GM21526 (cell line): ENCODE measurements at regions not wholly inside any gene's neighbourhood (a gene's known extent, or its start where the extent isn't known, plus 50 kb on each side); places are given as distances from the start of the nearest gene placed in this dataset.
"Not testable (repeated sequence)": the region's sequence is repeated elsewhere in the genome, so short reads cannot be mapped to it uniquely, and the experiment has no call there.

ENCODE experiments used
- ATAC-seq: cut with Tn5 transposase; IDR thresholded peaks from one replicate; pipeline ENCODE4 v1.9.1; 2021; ENCODE audit warnings: moderate library complexity; ENCODE audit not compliant: unreplicated experiment, low FRiP score

DNA sequence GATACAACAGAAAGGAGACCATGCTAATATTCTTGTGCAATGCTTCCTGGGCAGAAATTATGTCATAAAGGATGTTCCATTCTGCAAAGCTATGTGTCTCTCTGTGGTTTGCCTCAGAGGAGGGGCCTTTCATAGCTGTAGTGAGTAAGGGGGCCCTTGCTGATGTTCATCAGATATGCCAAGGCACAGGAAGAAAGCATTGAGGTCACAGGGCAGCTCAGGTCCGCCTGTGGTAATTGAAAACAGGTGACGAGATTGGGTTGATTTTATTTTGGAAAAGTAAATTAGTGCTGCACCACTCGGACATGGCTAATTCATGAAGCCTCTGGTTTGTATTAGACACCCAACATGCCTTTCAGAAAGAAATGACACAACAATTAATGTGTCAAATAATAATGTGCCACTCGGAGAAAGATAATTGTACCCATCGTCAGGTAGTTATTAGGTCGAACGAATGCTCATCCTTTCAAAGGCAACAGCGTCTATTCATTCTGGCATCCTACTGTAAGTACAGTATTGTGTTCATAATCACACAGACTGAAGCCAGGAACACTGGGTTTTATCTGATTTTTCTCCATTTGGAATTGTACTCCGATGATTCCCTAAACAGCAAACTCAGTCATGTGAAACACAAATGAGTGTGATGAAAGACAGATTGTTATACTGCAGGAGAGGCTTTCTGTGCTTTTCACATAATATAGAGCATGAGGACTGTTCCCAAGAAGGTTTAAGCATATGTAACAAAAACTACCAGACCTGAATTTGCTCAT is 421.6 kb upstream of the KLF12 start:
- no peak for ATAC-seq

DNA sequence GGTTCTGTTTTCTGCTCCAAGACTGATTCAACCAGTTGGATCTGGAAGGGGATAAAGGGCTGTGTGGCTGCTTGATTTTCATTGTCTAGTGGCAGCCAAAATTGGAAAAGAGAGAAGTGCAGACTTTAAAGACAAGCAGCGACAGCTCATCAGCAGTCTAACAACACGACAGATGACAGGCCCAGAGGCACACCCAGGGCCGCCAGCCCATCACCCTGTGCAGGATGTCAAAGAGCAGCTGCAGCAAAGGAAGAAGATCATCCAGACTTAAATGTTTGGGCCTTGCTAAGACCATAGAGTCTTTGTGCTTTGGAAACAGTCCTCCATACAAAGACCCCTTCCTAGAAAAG is 421.0 kb upstream of the KLF12 start:
- no peak for ATAC-seq

DNA sequence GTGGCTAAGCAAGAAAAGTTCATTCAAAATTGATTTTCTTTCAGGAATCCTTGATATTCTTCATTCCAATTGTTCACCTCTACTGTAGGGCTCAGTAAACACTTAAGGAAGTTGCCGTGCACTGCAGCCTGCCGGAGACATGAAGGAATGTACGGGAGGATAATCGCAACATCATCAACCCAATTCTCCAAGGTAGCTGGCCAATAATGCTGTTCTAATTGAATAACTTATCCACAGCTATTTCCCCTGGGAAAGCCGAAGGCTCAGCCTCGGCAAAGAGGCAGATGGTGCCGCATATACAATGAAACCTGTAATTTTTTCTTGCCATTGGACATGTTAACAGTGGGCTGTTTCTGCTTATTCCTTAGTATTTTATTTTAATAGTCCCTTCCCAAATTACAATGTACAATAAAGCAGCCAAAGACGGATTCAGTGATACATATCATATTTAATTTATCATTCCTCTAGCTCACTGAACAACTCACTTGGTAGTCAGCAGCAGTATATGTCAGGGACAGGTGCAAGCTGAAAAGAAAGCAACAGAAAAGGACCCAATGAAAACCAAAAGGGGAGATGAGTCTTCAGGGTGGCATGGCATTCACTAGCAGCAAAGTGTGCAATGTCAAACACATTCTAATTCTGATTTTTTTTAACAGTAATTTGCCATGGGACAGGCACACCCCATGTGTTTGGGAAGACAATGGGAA is 420.5 kb upstream of the KLF12 start:
- no peak for ATAC-seq

DNA sequence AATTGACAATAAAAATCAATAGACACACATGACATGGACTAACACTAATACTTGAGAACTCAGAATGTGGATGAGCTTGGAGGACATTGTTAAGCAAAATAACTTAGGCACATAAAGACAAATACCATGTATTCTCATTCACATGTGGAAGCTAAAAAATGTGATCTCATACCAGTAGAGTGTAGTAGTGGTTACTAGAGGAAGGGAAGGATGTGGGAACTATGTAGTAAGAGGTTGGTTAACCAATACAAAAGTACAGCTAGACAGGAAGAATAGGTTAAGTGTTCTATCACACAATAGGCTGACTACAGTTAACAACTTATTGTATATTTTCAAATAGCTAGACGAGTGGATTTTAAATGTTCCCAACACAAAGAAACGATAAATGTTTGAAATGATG is 415.8 kb upstream of the KLF12 start:
- no peak for ATAC-seq

DNA sequence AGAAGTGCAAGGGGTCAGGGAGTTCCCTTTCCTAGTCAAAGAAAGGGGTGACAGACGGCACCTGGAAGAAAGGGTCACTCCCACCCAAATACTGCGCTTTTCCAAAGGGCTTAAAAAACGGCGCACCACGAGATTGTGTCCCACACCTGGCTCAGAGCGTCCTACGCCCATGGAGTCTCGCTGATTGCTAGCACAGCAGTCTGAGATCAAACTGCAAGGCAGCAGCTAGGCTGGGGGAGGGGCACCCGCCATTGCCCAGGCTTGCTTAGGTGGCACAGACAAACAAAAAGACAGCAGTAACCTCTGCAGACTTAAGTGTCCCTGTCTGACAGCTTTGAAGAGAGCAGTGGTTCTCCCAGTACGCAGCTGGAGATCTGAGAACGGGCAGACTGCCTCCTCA is 402.4 kb upstream of the KLF12 start:
- ATAC-seq = not testable (repeated sequence)

DNA sequence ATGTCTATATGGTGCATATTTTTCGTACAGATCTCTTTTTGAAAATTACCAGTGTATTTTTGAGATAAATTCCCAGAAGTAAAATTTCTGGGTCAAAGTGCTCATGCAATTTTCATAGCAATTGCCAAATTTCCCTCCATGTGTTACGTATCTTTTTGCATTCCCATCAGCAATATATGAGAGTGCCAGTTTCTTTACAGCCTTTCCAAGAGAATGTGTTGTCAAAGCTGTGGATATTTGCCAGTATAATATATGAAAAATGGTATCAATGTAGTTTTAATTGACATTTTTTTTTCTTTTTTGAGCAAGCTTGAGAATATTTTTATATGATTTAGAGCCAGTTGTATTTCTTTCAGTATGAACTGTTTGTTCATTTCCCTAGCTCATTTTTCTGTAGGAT is 399.0 kb upstream of the KLF12 start:
- ATAC-seq = no peak

DNA sequence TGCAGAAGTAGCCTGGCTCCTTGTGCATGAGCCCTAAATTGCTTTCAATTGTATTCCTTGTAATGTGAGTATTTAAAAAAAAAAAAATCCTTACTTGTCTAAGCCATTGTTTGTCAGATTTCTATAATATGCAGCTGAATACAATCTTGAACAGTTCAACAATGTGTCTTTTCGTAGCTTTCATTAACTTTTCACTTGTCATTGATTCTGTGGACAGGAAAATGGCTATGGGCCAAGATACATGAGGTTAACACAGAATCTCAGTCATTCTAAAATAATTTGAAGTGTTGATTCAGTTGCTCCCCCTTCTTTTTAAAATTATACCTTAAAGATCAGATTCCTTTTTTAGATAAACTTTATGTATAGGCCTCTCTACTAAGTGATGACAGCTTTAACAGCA is 395.8 kb upstream of the KLF12 start:
- no peak for ATAC-seq

DNA sequence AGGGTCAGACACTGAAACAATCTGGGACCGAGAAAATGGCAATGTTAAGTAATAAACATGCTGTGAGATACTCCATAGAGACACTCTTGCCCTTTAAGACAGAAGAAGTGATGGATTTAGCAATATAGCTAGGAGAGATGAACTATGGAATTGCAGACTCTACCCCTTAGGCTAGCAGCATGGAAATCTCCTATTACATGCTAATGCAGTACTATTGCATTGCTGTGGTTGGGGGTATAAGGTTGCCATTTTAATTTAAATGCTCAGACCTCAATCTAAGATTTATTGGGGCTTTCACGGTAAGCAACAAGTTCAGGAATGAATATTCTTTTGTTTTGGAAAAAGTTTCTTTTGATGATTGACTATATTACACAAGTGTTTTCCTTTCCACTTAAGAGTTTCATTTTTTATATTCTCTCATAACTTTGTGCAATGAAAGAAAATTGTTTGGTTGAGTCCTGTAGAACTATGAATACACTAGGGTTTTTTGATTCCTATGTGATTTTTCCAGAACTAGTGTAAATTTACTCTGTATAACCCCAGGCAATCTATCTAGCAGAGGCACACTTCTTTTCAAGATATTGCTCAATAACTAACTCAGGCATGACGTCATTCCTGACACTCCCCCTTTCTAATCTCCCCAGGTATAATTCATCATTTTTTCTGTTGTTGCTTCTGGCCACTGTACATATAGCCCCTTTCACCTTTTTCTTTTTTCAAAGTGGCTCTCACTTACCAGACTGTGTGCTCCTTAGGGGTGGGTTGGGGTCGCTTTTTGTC is 394.7 kb upstream of the KLF12 start:
- no peak for ATAC-seq

DNA sequence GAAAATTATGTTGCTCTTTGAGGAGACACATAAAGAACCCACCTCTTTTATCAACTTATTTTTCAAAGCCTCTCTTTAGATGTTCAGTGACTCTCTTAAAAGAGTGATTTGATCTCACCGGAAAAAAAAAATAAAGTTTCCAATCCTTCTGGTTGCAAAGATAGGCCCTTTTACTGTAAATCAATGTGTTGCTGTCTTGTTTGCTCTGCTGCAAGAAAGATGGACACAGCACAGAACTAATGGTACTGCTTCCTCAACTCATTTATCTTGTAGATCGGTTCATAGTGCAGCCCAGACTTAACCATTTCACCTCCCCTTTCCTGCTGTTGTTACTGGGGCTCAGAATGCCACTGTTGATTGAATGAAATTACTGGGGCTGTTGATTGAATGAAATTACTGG is 388.9 kb upstream of the KLF12 start:
- no peak for ATAC-seq

DNA sequence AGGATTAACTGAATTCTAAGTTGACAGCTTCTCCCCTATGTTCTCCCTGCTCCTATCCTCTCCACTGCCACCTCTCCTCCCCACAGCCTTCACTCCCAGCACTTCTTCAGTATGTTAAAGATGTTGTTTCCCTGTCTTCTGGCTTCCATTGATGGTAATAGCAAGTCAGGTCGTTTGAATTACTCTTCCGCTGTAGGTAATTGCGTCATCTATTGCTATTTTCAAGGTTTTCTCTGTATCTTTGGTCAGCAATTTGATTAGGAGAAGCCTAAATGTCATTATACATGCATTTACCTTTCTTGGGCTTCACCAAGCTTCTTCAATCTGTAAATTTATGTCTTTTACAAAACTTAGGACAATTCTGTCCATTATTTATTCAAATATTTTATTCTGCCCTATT is 377.3 kb upstream of the KLF12 start:
- ATAC-seq = no peak

DNA sequence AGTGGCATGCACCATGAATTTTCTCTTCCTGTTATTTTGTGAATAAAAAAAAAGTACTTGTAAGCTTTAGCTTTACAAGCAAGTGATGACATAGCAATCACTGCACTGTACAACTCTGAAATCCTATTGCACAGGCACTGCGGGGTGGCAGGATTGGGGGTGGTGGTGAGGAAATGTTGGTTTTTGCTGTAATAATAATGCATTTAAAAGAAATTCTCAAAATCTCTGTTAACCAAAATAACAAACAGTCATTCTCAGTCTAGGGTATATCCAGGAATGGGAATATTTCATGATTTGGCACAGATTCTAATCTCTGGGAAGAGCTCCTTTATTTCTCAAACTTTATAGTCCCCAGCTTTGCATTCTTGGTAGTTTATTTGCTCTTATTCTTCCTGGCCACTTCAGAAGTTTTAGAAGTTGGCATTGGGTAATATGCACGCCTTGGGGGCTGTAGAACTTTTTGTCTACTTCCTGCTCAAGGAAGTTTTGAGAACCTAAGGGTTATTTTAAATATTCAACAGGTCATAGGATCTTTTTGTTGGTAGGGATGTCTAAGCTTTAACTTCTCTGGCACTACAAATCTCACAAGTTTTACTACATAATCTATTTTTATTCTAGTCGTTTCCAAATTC is 353.0 kb upstream of the KLF12 start:
- ATAC-seq = no peak

DNA sequence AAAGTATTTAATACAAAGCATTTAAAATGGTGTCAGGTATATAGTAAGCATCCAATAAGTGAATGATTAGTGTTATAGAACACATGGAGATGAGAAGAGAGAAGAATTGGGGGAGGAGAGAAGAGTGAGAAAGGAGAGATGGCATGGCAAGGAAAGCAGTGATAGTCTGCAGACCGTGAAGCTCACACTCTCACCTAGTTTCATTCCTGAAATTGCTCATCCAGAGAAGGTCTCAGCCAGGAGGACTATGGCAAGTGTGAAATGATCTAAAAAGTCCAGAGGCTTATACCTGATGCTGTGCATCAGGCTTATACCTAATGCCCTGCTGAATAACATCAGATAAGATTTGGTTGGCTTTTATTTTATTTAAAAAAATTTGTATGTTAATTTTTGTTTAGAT is 351.6 kb upstream of the KLF12 start:
- no peak for ATAC-seq

DNA sequence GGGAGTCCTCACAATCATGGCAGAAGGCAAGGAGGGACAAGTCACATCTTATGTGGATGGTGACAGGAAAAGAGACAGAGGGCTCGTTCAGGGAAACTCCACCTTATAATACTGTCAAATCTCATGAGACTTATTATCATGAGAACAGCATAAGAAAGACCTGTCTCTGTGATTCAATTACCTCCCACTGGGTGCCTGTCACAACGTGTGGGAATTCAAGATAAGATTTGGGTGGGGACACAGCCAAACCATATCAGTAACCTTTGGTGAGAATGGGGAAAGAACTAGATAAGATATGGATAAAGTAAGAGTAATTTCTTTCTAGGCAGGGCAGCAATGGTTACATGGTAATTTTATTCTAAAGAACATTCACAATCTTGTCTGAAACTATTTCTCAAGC is 344.9 kb upstream of the KLF12 start:
- no peak for ATAC-seq

DNA sequence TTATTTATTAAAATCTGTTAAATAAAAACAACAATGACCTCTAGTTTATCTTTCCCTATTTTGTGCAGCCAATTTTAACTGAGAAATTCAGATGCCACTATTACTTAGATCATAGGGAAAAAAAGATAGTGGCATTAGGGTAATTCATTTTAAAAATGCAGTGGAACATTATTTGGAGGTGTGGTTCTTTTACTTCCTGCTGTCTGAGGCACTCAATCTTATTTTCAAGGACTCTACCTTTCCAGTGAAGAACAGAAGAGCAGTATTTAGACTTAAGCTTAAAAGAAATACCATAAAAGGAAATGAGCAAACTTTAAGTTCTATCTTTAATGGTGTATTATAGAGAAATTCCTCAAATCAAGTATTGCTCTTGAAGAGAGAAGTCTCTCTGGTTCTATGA is 342.6 kb upstream of the KLF12 start:
- ATAC-seq = no peak

DNA sequence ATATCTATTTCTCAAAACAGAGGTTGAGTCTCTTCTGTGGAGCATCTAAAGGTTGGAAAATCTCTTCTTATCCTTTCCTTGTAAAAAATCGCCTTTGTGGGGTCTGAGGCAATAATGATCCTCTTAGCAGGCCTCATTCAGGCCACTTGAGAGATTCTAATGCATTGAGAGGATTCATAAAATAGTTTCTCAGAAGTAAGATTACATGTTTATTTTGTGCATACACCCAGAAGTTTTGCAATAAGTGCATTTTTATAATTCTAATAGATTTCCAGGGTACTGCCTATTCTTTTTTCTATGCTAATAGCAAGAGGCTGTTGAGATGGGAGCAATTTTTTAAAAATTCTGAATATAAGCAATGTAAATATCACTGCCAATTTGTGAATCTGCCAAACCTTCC is 342.2 kb upstream of the KLF12 start:
- ATAC-seq = no peak

DNA sequence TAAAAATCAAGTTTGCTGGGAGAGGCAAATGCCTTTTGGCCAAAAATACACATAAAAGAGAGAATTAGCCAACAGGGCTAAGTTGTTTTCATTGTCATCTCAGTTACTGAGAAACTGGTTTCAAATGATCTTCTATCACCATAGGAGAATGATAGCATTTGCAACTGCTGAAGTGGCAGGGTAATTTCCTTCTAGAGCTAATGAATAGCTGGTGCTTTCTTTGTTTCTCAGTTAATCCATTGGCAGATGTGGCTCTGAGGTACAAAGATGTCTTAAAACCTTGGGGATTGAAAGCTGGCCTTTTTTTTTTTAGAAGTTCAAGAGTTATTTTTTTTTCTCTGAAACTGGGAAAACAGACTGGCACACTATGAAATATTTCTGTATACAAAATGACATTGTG is 332.7 kb upstream of the KLF12 start:
- ATAC-seq = no peak

DNA sequence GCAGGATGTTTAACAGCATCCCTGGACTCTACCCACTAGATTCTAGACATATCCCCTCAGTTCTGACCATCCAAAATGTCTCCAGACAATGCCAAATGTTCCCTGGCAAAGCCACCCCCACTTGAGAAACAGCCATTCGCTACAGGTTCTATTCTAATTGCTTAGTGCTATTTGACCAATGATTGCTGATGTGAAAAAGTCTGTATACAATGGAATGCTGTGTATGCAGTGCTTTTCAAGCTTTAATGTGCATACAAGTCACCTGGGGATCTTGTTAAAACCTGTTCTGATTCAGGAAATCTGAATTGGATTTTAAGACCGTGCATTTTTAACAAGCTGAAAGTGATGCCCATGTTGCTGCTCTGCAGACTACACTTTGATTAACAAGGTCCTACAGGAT is 331.8 kb upstream of the KLF12 start:
- no peak for ATAC-seq

DNA sequence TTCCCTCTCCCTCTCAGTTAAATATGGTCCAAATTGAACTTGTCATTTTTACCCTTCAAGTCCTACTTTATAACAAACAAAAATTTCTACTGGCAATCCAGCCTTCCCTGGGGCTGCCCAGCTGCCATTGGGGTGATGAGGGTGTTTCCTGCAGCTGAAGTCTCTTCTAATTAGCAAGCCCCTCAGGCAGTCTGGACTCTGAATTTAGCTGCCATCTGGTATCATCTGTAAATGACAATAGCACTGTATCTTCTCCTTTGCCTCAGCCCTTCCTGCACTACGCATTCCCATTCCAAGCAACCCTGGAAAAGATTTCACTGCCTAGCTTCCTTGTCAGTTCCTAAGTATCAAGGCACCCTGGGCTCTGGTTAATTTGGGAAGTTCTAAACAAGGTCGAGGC is 331.1 kb upstream of the KLF12 start:
- ATAC-seq = no peak

DNA sequence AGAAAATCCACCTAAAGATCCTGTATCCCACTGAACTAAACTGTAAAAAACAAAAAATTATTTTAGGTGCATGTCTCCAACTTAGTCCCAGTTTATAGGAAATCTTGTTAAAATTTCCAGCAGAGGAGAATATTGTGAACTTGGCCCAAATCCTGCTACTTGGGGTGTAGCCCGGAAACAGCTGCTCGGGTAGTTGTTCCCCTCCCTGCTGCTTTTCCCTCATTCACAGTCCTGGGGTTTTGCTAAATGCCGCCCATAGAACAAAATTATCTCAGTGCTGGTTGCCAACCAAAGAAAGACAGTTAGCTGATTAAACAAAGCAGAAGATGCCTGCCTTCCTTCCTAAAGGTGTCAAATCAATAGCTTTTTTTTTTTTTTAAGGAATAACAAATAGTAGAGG is 330.5 kb upstream of the KLF12 start:
- no peak for ATAC-seq

DNA sequence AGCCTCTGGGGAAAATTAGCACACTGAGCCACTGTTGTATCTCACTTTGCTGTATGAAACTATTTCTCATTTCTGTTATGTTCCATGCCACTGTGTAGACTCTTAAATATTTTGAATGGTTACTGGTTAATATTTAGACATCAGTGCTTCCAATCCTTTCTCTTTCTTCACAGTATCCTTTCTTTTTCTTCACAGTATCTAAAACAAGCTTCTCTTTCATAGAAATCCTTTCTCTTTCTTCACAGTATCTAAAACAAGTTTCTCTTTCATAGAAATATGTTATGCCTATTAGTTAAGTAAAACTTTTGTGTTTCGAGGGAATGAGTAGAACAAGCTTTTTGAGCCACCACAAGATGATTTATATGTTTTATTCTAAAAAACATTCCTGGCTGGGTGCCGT is 326.8 kb upstream of the KLF12 start:
- ATAC-seq = no peak

DNA sequence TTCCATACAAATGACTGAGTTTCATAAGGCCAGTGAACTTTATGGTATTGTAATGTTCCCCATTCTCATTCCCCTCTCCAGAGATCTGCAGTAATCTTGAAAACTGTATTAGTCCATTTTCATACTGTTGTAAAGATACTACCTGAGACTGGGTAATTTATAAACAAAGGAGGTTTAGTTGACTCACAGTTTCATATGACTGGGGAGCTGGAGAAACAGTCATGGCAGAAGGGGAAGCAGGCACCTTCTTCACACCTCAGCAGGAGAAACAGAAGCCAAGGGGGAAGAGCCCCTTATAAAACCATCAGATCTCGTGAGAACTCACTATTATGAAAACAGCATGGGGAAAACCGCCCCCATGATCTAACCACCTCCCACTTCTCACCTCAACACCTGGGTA is 318.7 kb upstream of the KLF12 start:
- no peak for ATAC-seq
